DND-41 (cell line): ENCODE measurements at regions not wholly inside any gene's neighbourhood (a gene's known extent, or its start where the extent isn't known, plus 50 kb on each side); places are given as distances from the start of the nearest gene placed in this dataset.

Source experiments
- ATAC-seq: fragments of 200-7000 bp; cut with Tn5 transposase; 3 replicates; pipeline ENCODE4 v1.9.1; 2021; ENCODE audit warnings: low read depth; ENCODE audit not compliant: insufficient read depth
- DNase-seq: peaks from one replicate; pipeline ENCODE4 v3.0.0-alpha.2; 2020
- H2AFZ ChIP-seq: 2 replicates; pipeline ENCODE4 v1.6.0; 2012; ENCODE audit warnings: low read depth, low read length
- H3K27ac ChIP-seq: 2 replicates; pipeline ENCODE4 v1.5.1; 2012; ENCODE audit warnings: low read length, inconsistent platforms
- H3K27me3 ChIP-seq: fragments of 200-600 bp; sonication (generic); 2 replicates; pipeline ENCODE4 v1.6.0; 2012; ENCODE audit warnings: low read length, mild to moderate bottlenecking, inconsistent platforms; ENCODE audit not compliant: insufficient read depth, poor library complexity
- H3K36me3 ChIP-seq: 2 replicates; pipeline ENCODE4 v1.5.1; 2012; ENCODE audit warnings: low read length, inconsistent platforms; ENCODE audit not compliant: insufficient read depth
- H3K4me1 ChIP-seq: 2 replicates; pipeline ENCODE4 v1.5.1; 2012; ENCODE audit warnings: mild to moderate bottlenecking, low read length; ENCODE audit not compliant: insufficient read depth
- H3K4me2 ChIP-seq: 2 replicates; pipeline ENCODE4 v1.6.0; 2012; ENCODE audit warnings: mild to moderate bottlenecking, moderate library complexity, low read length, inconsistent platforms; ENCODE audit not compliant: insufficient read depth
- H3K4me3 ChIP-seq, 2 experiments: fragments of 200-600 bp in 1 of 2; shearing (Covaris generic) in 1 of 2; 2 replicates each; pipeline ENCODE4 v1.5.1; 2012 to 2016; ENCODE audit warnings: inconsistent platforms in 2 of 2, low read length in 2 of 2, mild to moderate bottlenecking in 2 of 2, low read depth in 1 of 2, moderate library complexity in 1 of 2
- H3K79me2 ChIP-seq: 2 replicates; pipeline ENCODE4 v1.6.0; 2012; ENCODE audit warnings: low read length, inconsistent platforms; ENCODE audit not compliant: insufficient read depth
- H3K9ac ChIP-seq: 2 replicates; pipeline ENCODE4 v1.6.0; 2012; ENCODE audit warnings: low read depth, mild to moderate bottlenecking, inconsistent platforms, low read length, moderate library complexity
- H3K9me3 ChIP-seq: 2 replicates; pipeline ENCODE4 v1.5.1; 2012; ENCODE audit warnings: low read length, moderate library complexity, mild to moderate bottlenecking, inconsistent platforms; ENCODE audit not compliant: insufficient read depth, severe bottlenecking
- H4K20me1 ChIP-seq: 2 replicates; pipeline ENCODE4 v1.6.0; 2012; ENCODE audit warnings: low read length; ENCODE audit not compliant: insufficient read depth
- CTCF ChIP-seq: IDR thresholded peaks from 2 replicates; pipeline ENCODE4 v1.5.1; 2012; ENCODE audit warnings: borderline replicate concordance, low read length, moderate library complexity, mild to moderate bottlenecking; ENCODE audit not compliant: poor library complexity, severe bottlenecking; ENCODE audit errors: extremely low read depth
- EZH2 ChIP-seq: IDR thresholded peaks from 3 replicates; pipeline ENCODE4 v1.6.1; 2012; ENCODE audit warnings: borderline replicate concordance, low read depth, mild to moderate bottlenecking, moderate library complexity, low read length, inconsistent platforms; ENCODE audit not compliant: severe bottlenecking

GRCh38 chr10:69685802-69686585, 55.9 kb downstream of the FAM241B start:
- no peak overlapping the region for H3K4me2 ChIP-seq
- H3K79me2 ChIP-seq: no peaks in the 10 kb centered on the region
- no peak for ATAC-seq
- peaks cover 4% of the 10 kb centered on the region for H3K27me3 ChIP-seq
- H3K27ac ChIP-seq: no peak overlapping the region
- no peak for DNase-seq
- H3K36me3 ChIP-seq: no peaks in the 10 kb centered on the region
- H2AFZ ChIP-seq: no peak overlapping the region
- H3K4me1 ChIP-seq: no peaks in the 10 kb centered on the region
- no peak overlapping the region for H3K9ac ChIP-seq
- no peak for TF ChIP-seq EZH2
- TF ChIP-seq CTCF: no peak
- H4K20me1 ChIP-seq: no peaks in the 10 kb centered on the region; the same call in none of the 2 replicates
- H3K9me3 ChIP-seq: no peaks in the 10 kb centered on the region
- no peak overlapping the region for H3K4me3 ChIP-seq

GRCh38 chr10:69686866-69687265, 56.8 kb downstream of the FAM241B start:
- ATAC-seq (no peak), DNase-seq (no peak)
- no peaks in the 10 kb centered on the region; the same call in none of the 2 replicates for H4K20me1 ChIP-seq
- H3K4me1 ChIP-seq: no peaks in the 10 kb centered on the region
- H3K27ac ChIP-seq: no peak overlapping the region
- TF ChIP-seq EZH2: no peak
- TF ChIP-seq CTCF: no peak
- H3K79me2 ChIP-seq: no peaks in the 10 kb centered on the region
- no peak overlapping the region for H3K4me3 ChIP-seq
- no peaks in the 10 kb centered on the region for H3K36me3 ChIP-seq
- H3K9me3 ChIP-seq: no peaks in the 10 kb centered on the region
- H3K4me2 ChIP-seq: no peak overlapping the region
- no peak overlapping the region for H2AFZ ChIP-seq
- no peak overlapping the region for H3K9ac ChIP-seq
- H3K27me3 ChIP-seq: peaks cover 4% of the 10 kb centered on the region

- Histone ChIP-seq H3K9me3 (no peaks in the 10 kb centered on the region), H2AFZ (no peak overlapping the region), H3K9ac (no peak overlapping the region), H3K4me2 (no peak overlapping the region), H3K4me1 (no peaks in the 10 kb centered on the region), H4K20me1 (no peaks in the 10 kb centered on the region; the same call in 1 of the 2 replicates), H3K27ac (no peak overlapping the region), H3K4me3 (no peak overlapping the region), H3K27me3 (peaks cover 3% of the 10 kb centered on the region), H3K36me3 (no peaks in the 10 kb centered on the region), H3K79me2 (no peaks in the 10 kb centered on the region)
- DNase-seq (no peak), ATAC-seq (no peak)
- TF ChIP-seq EZH2 (no peak), CTCF (no peak)
Measured at GRCh38 chr10:69687426-69687825, 57.4 kb downstream of the FAM241B start.
